Kidney tubule cell (primary cell): ENCODE measurements at regions not wholly inside any gene's neighbourhood (a gene's known extent, or its start where the extent isn't known, plus 50 kb on each side); places are given as distances from the start of the nearest gene placed in this dataset.
"Not testable (repeated sequence)": the region's sequence is repeated elsewhere in the genome, so short reads cannot be mapped to it uniquely, and the experiment has no call there.

Experiments
- DNase-seq: peaks from one replicate; pipeline ENCODE4 v3.0.0-alpha.2; 2018; ENCODE audit warnings: low spot score

- DNase-seq, result no peak
These were observed 262.0 kb upstream of the PIK3C3 start for GRCh38 chr18:41693008-41693407.

GRCh38 chr18:41690332-41691127 is 264.5 kb upstream of the PIK3C3 start:
- no peak for DNase-seq

GRCh38 chr18:41687138-41687537 is 267.9 kb upstream of the PIK3C3 start:
- no peak for DNase-seq

- peak; percentile 14 for DNase-seq
These were observed 273.7 kb upstream of the PIK3C3 start for GRCh38 chr18:41681138-41681880.

GRCh38 chr18:41674506-41674905 is 280.5 kb upstream of the PIK3C3 start:
- no peak for DNase-seq

GRCh38 chr18:41666231-41666630 is 288.8 kb upstream of the PIK3C3 start:
- no peak for DNase-seq

- no peak for DNase-seq
These were observed 289.8 kb upstream of the PIK3C3 start for GRCh38 chr18:41665210-41665609.

- DNase-seq, result peak; percentile 3
These were observed 294.4 kb upstream of the PIK3C3 start for GRCh38 chr18:41660654-41661053.

GRCh38 chr18:41659438-41660130 is 295.4 kb upstream of the PIK3C3 start:
- DNase-seq, result no peak

GRCh38 chr18:41657189-41657588 is 297.8 kb upstream of the PIK3C3 start:
- no peak for DNase-seq

GRCh38 chr18:41655074-41655473 is 300.0 kb upstream of the PIK3C3 start:
- DNase-seq, result no peak

GRCh38 chr18:41647914-41648313 is 307.1 kb upstream of the PIK3C3 start:
- no peak for DNase-seq

- no peak for DNase-seq
These were observed 308.0 kb upstream of the PIK3C3 start for GRCh38 chr18:41646915-41647620.

GRCh38 chr18:41645589-41646360 is 309.3 kb upstream of the PIK3C3 start:
- DNase-seq, result peak; percentile 41

GRCh38 chr18:41644466-41644865 is 310.6 kb upstream of the PIK3C3 start:
- no peak for DNase-seq

- no peak for DNase-seq
These were observed 311.6 kb upstream of the PIK3C3 start for GRCh38 chr18:41643427-41643826.

GRCh38 chr18:41642756-41643155 is 312.3 kb upstream of the PIK3C3 start:
- DNase-seq, result no peak

GRCh38 chr18:41639218-41639617 is 315.8 kb upstream of the PIK3C3 start:
- no peak for DNase-seq

- not testable (repeated sequence) for DNase-seq
These were observed 323.2 kb upstream of the PIK3C3 start for GRCh38 chr18:41631723-41632285.

GRCh38 chr18:41630232-41630886 is 324.7 kb upstream of the PIK3C3 start:
- no peak for DNase-seq
